Heart right ventricle (tissue), 16 donors: ENCODE measurements at regions not wholly inside any gene's neighbourhood (a gene's known extent, or its start where the extent isn't known, plus 50 kb on each side); places are given as distances from the start of the nearest gene placed in this dataset.

ENCODE experiments used
- ATAC-seq, 8 donors: fragments of 200-7000 bp; cut with Tn5 transposase; one replicate each; pipeline ENCODE4 v1.9.1; 2020; ENCODE audit warnings: mild to moderate bottlenecking in 8 of 8, moderate library complexity in 8 of 8, moderate number of reproducible peaks in 1 of 8
- DNase-seq, 2 donors: peaks; one replicate each; pipeline ENCODE4 v3.0.0-alpha.2; 2020
- H3K27ac ChIP-seq, 10 donors: fragments of 200-600 bp; sonication (generic) in 2 of 10; one replicate each; pipeline versions ENCODE4 v1.5.0 to v1.8.0; 2020 to 2022; ENCODE audit warnings: mild to moderate bottlenecking in 3 of 10
- H3K27me3 ChIP-seq, 7 donors: fragments of 200-600 bp; one replicate each; pipeline ENCODE4 v1.8.0; 2021 to 2022; ENCODE audit warnings: mild to moderate bottlenecking in 2 of 7
- H3K36me3 ChIP-seq, 9 donors: fragments of 200-600 bp; sonication (generic) in 1 of 9; one replicate each; pipeline versions ENCODE4 v1.5.0 to v1.8.0; 2020 to 2022; ENCODE audit warnings: mild to moderate bottlenecking in 2 of 9
- H3K4me1 ChIP-seq, 9 donors: fragments of 200-600 bp; sonication (generic) in 1 of 9; one replicate each; pipeline versions ENCODE4 v1.5.0 to v1.8.0; 2020 to 2022; ENCODE audit warnings: mild to moderate bottlenecking in 4 of 9
- H3K4me3 ChIP-seq, 10 donors: fragments of 200-600 bp; sonication (generic) in 2 of 10; one replicate each; pipeline versions ENCODE4 v1.5.0 to v1.8.0; 2020 to 2022; ENCODE audit warnings: mild to moderate bottlenecking in 7 of 10, moderate library complexity in 2 of 10
- H3K9me3 ChIP-seq, 11 donors: fragments of 200-600 bp in 10 of 11; sonication (generic) in 2 of 11; one replicate each; pipeline versions ENCODE4 v1.5.0 to v1.8.0; 2013 to 2022; ENCODE audit warnings: mild to moderate bottlenecking in 2 of 11, control low read depth in 1 of 11, moderate library complexity in 1 of 11
- CTCF ChIP-seq, 9 donors: fragments of 200-600 bp; sonication (generic) in 2 of 9; IDR thresholded peaks; one replicate each; pipeline versions ENCODE4 v1.5.0 to v1.8.0; 2021 to 2022; ENCODE audit warnings: antibody characterized with exemption in 9 of 9, mild to moderate bottlenecking in 5 of 9, moderate library complexity in 1 of 9
- WGBS, 2 donors: extraction: QIAGEN DNeasy Blood & Tissue Kit; methylation state at CpG; one replicate each; pipeline ENCODE4 v1.1.7; 2013; ENCODE audit warnings: inconsistent platforms in 1 of 2; 5-methylcytosine and 5-hydroxymethylcytosine counted together
- intact Hi-C, 10 donors: fragments of 100-400 bp; cut with DNase I; formaldehyde crosslinking; loops; one replicate each; pipeline versions ENCODE4 v1.11.1 to v1.14.2; 2022
- donor health status: Arrhythmogenic right ventricular cardiomyopathy.
- donor health status: ischemic (EF 13 %, LVEDD 7.1; RV severe dilation, severe dysfunction).
- donor health status: healthy with polysubstance abuse.
- donor health status: DM: no; HTN: yes; CAD: no.
- donor health status: DM: no; HTN: no; CAD: no.
- donor health status: ischemic (EF 25% LVEDD 6.9; RV normal size, moderate dysfunction).
- donor health status: ischemic (EF 25% LVEDD 5.7; RV mildly dilated, moderate dysfunction).
- donor health status: healthy.
- donor health status: DM: yes; HTN: yes; CAD: no.
- donor health status: Ischemic cardiomyopathy.
- donor health status: ischemic (EF 35%, LVEDD 5.7; RV mildly dilated, moderate dysfunction).
- donor health status: nonischemic (EF 11% LVEDD 7.7; RV severe dilation, severe dysfunction).
- donor health status: DM: yes; HTN: yes; CAD: no.
- donor health status: PGD.
- donor health status: ischemic (EF 29% LVEDD 5.4; RV normal size, mild dysfunction).
- donor health status: nonischemic (EF 23%, LVEDD 6.1; RV moderate dilation, normal function).

DNA sequence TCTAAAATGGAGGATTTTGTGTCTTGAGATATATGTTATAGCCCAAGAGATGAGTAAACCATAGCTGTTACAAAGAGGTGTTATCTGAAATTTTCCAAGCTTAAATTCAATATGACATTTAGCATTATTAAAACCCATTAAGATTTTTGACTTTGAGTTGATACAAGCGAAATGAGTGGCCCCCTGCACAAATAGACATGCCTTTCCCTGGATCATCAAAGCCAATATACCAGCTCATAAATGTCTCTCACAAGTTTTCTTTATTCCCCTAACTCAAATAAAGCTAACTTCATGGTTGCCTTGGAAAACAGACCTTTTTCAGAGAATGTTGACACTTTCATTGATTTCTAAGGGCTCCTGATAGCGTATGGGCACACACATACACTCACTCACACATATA lies 55.5 kb upstream of the TIAM1 start:
- DNase-seq (no peak), ATAC-seq (no peak)
- TF ChIP-seq CTCF (IDR thresholded peaks at IDR 0.05), result no peak
- Histone ChIP-seq H3K27me3 (peaks cover 0 to 5% (median 0%) of the 10 kb centered on the region in 7 donors), H3K4me1 (no peaks in the 10 kb centered on the region), H3K4me3 (no peak overlapping the region), H3K27ac (no peak overlapping the region), H3K9me3 (no peaks in the 10 kb centered on the region), H3K36me3 (no peaks in the 10 kb centered on the region)
- intact Hi-C loops, result no loop called here
- whole genome bisulfite sequencing, 2 donors, result 93 to 95% methylated on average over 2 of the region's 2 CpGs

DNA sequence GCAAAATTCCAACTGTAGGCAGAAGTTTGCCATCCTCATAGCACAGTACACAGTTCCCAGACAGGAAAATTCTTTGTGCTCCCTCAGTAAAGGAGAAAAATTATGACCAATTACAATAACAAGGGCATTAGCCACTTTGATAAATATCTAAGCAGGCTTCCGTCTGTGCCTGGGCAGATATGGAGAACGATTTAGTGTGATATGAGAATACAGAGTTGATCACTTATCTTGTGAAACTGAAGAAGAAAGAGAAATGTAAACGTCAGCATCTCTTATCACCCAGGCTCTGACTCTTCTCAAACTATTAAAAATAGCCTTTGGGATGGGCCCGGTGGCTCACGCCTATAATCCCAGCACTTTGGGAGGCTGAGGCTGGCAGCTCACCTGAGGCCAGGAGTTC lies 54.5 kb upstream of the TIAM1 start:
- H3K4me3 ChIP-seq, result no peak overlapping the region
- TF ChIP-seq CTCF (IDR thresholded peaks at IDR 0.05), result no peak

DNA sequence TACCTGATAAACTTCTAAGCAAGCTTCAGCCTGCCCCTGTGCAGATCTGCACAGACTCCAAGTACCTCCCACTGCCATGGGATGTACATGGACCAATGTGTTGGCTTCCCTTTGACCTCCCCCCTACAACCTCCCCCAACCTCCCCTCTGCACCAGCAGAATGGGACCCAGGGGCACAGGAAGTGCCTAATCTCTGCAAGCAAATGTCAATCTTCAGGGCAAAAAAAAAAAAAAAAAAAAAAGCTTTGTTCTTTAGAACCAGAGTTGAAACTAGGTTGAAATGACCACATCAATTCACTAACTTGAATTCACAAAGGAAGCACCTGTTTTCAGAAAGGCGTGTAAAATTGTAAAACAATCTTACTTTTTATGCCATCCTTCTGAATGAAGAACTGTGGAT lies 53.9 kb upstream of the TIAM1 start:
- DNase-seq (no peak), ATAC-seq (no peak)
- no peak overlapping the region for H3K27ac ChIP-seq
- no peak overlapping the region for H3K4me3 ChIP-seq
- H3K27me3 ChIP-seq, result peaks cover 0 to 5% (median 0%) of the 10 kb centered on the region in 7 donors
- 48 to 62% methylated on average over 1 of the region's 1 CpG for WGBS, 2 donors
- no peaks in the 10 kb centered on the region for H3K4me1 ChIP-seq
- H3K36me3 ChIP-seq, result no peaks in the 10 kb centered on the region
- intact Hi-C loops, result no loop called here
- H3K9me3 ChIP-seq, result no peaks in the 10 kb centered on the region
- no peak for TF ChIP-seq CTCF (IDR thresholded peaks at IDR 0.05)

More for the DNA sequence above, 54.5 kb upstream of the TIAM1 start:
- no peaks in the 10 kb centered on the region for H3K36me3 ChIP-seq
- H3K9me3 ChIP-seq, result no peaks in the 10 kb centered on the region
- no peaks in the 10 kb centered on the region for H3K4me1 ChIP-seq
- peaks cover 0 to 5% (median 0%) of the 10 kb centered on the region in 7 donors for H3K27me3 ChIP-seq
- 48 to 49% methylated on average over 5 of the region's 5 CpGs for WGBS, 2 donors
- intact Hi-C loops, result no loop called here
- H3K27ac ChIP-seq, result no peak overlapping the region
- no peak for DNase-seq
- no peak for ATAC-seq

GRCh38 chr21:31397515-31397926 lies 53.5 kb upstream of the TIAM1 start:
- Histone ChIP-seq H3K4me3 (no peak overlapping the region), H3K9me3 (no peaks in the 10 kb centered on the region), H3K27me3 (peaks cover 0 to 5% (median 0%) of the 10 kb centered on the region in 7 donors), H3K36me3 (no peaks in the 10 kb centered on the region), H3K4me1 (no peaks in the 10 kb centered on the region), H3K27ac (no peak overlapping the region)
- intact Hi-C loops, result no loop called here
- WGBS, 2 donors, result 33 to 35% methylated on average over 5 of the region's 5 CpGs
- ATAC-seq, result no peak
- no peak for DNase-seq
- no peak for TF ChIP-seq CTCF (IDR thresholded peaks at IDR 0.05)
